Loucy (cell line): ENCODE measurements at regions not wholly inside any gene's neighbourhood (a gene's known extent, or its start where the extent isn't known, plus 50 kb on each side); places are given as distances from the start of the nearest gene placed in this dataset.

ENCODE experiments used
- EZH2phosphoT487 ChIP-seq: fragments of 200-600 bp; IDR thresholded peaks from 2 replicates; pipeline ENCODE4 v1.6.1; 2018; ENCODE audit warnings: antibody characterized with exemption, mild to moderate bottlenecking, moderate library complexity, borderline replicate concordance
- TF ChIP-seq, protein P1 (sequence below): fragments of 200-600 bp; sonication (generic); conservative IDR thresholded peaks from 2 replicates; pipeline ENCODE4 v1.5.1; 2014; ENCODE audit warnings: mild to moderate bottlenecking, antibody characterized with exemption, low read length

DNA sequence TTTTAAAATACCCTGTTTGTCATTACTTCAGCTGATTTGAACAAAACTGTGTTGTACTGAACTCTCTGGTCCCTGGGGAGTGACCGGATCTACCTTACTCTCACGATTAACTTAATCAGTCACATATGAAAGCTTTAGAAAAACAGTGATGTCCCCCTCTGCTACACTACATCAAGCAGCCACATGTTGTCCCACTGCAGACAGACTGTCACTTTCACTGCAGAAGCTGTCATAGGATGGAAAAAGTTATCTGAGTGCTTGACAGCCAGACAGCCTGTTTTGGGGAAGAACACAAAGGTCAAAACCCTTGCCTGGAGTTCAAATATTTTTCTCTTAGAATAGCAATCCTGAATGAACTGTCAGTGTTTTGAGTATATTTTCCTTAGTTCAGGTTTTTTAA lies 546.4 kb downstream of the DTWD2 start:
- TF ChIP-seq EZH2phosphoT487, result no peak
- TF ChIP-seq, protein P1, sequence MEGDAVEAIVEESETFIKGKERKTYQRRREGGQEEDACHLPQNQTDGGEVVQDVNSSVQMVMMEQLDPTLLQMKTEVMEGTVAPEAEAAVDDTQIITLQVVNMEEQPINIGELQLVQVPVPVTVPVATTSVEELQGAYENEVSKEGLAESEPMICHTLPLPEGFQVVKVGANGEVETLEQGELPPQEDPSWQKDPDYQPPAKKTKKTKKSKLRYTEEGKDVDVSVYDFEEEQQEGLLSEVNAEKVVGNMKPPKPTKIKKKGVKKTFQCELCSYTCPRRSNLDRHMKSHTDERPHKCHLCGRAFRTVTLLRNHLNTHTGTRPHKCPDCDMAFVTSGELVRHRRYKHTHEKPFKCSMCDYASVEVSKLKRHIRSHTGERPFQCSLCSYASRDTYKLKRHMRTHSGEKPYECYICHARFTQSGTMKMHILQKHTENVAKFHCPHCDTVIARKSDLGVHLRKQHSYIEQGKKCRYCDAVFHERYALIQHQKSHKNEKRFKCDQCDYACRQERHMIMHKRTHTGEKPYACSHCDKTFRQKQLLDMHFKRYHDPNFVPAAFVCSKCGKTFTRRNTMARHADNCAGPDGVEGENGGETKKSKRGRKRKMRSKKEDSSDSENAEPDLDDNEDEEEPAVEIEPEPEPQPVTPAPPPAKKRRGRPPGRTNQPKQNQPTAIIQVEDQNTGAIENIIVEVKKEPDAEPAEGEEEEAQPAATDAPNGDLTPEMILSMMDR, result no peak
